Duodenal mucosa (tissue), 2 donors: ENCODE measurements at regions not wholly inside any gene's neighbourhood (a gene's known extent, or its start where the extent isn't known, plus 50 kb on each side); places are given as distances from the start of the nearest gene placed in this dataset.

Source experiments
- H3K27ac ChIP-seq: one replicate; pipeline ENCODE4 v1.7.0; 2013; ENCODE audit warnings: low read depth, low read length
- H3K27me3 ChIP-seq, 2 donors: one replicate each; pipeline ENCODE4 v1.7.0; 2013; ENCODE audit warnings: low read length in 2 of 2, control low read depth in 1 of 2; ENCODE audit not compliant: insufficient read depth in 2 of 2, control insufficient read depth in 1 of 2
- H3K36me3 ChIP-seq, 2 donors: one replicate each; pipeline ENCODE4 v1.7.0; 2013; ENCODE audit warnings: low read length in 2 of 2, control low read depth in 1 of 2; ENCODE audit not compliant: insufficient read depth in 2 of 2, control insufficient read depth in 1 of 2
- H3K4me1 ChIP-seq, 2 donors: one replicate each; pipeline ENCODE4 v1.7.0; 2013; ENCODE audit warnings: low read length in 2 of 2, control low read depth in 1 of 2; ENCODE audit not compliant: insufficient read depth in 2 of 2, control insufficient read depth in 1 of 2
- H3K4me3 ChIP-seq, 2 donors: one replicate each; pipeline ENCODE4 v1.7.0; 2013; ENCODE audit warnings: low read length in 2 of 2, low read depth in 1 of 2
- H3K9ac ChIP-seq, 2 donors: one replicate each; pipeline ENCODE4 v1.7.0; 2013; ENCODE audit warnings: low read length in 2 of 2, low read depth in 1 of 2
- H3K9me3 ChIP-seq, 2 donors: one replicate each; pipeline ENCODE4 v1.7.0; 2013; ENCODE audit warnings: low read length in 2 of 2, control low read depth in 1 of 2; ENCODE audit not compliant: control insufficient read depth in 1 of 2

GRCh38 chr2:147657086-147658000 is 187.5 kb upstream of the ACVR2A start:
- Histone ChIP-seq H3K9me3 (no peaks in the 10 kb centered on the region), H3K27ac (no peak overlapping the region), H3K4me3 (no peak overlapping the region), H3K36me3 (no peaks in the 10 kb centered on the region), H3K4me1 (no peaks in the 10 kb centered on the region), H3K27me3 (no peaks in the 10 kb centered on the region), H3K9ac (no peak overlapping the region)

- no peaks in the 10 kb centered on the region for H3K9me3 ChIP-seq
- H3K27me3 ChIP-seq = no peaks in the 10 kb centered on the region
- H3K36me3 ChIP-seq = no peaks in the 10 kb centered on the region
- H3K9ac ChIP-seq = no peak overlapping the region
- H3K4me3 ChIP-seq = no peak overlapping the region
- no peak overlapping the region for H3K27ac ChIP-seq
- H3K4me1 ChIP-seq = peaks cover 0 to 5% of the 10 kb centered on the region in 2 donors
Observed at GRCh38 chr2:147649998-147650397, 194.8 kb upstream of the ACVR2A start.

GRCh38 chr2:147649286-147649685 is 195.5 kb upstream of the ACVR2A start:
- H3K27ac ChIP-seq = no peak overlapping the region
- peaks cover 0 to 5% of the 10 kb centered on the region in 2 donors for H3K4me1 ChIP-seq
- H3K27me3 ChIP-seq = no peaks in the 10 kb centered on the region
- H3K4me3 ChIP-seq = no peak overlapping the region
- no peak overlapping the region for H3K9ac ChIP-seq
- no peaks in the 10 kb centered on the region for H3K9me3 ChIP-seq
- no peaks in the 10 kb centered on the region for H3K36me3 ChIP-seq

GRCh38 chr2:147648471-147648870 is 196.4 kb upstream of the ACVR2A start:
- Histone ChIP-seq H3K4me3 (no peak overlapping the region), H3K27me3 (no peaks in the 10 kb centered on the region), H3K9me3 (no peaks in the 10 kb centered on the region), H3K9ac (no peak overlapping the region), H3K36me3 (no peaks in the 10 kb centered on the region), H3K27ac (no peak overlapping the region), H3K4me1 (peaks cover 0 to 5% of the 10 kb centered on the region in 2 donors)

- H3K36me3 ChIP-seq = no peaks in the 10 kb centered on the region
- peaks cover 0 to 5% of the 10 kb centered on the region in 2 donors for H3K4me1 ChIP-seq
- H3K9me3 ChIP-seq = no peaks in the 10 kb centered on the region
- H3K27me3 ChIP-seq = no peaks in the 10 kb centered on the region
- no peak overlapping the region for H3K4me3 ChIP-seq
- no peak overlapping the region for H3K9ac ChIP-seq
- H3K27ac ChIP-seq = no peak overlapping the region
Observed at GRCh38 chr2:147647816-147648215, 197.0 kb upstream of the ACVR2A start.

- H3K27ac ChIP-seq = no peak overlapping the region
Observed at GRCh38 chr2:147646818-147647468, 197.9 kb upstream of the ACVR2A start.

GRCh38 chr2:147644491-147644890 is 200.3 kb upstream of the ACVR2A start:
- Histone ChIP-seq H3K27me3 (no peaks in the 10 kb centered on the region), H3K9ac (no peak overlapping the region), H3K27ac (no peak overlapping the region), H3K9me3 (no peaks in the 10 kb centered on the region), H3K4me1 (peaks cover 0 to 11% of the 10 kb centered on the region in 2 donors), H3K36me3 (no peaks in the 10 kb centered on the region), H3K4me3 (no peak overlapping the region)

More at GRCh38 chr2:147646818-147647468, 197.9 kb upstream of the ACVR2A start:
- Histone ChIP-seq H3K9ac (no peak overlapping the region), H3K4me3 (no peak overlapping the region), H3K36me3 (no peaks in the 10 kb centered on the region), H3K27me3 (no peaks in the 10 kb centered on the region), H3K9me3 (no peaks in the 10 kb centered on the region), H3K4me1 (peaks cover 0 to 5% of the 10 kb centered on the region in 2 donors)

- H3K9me3 ChIP-seq = no peaks in the 10 kb centered on the region
Observed at GRCh38 chr2:147642765-147643164, 202.1 kb upstream of the ACVR2A start.

GRCh38 chr2:147641651-147642050 is 203.2 kb upstream of the ACVR2A start:
- H3K4me3 ChIP-seq = no peak overlapping the region
- H3K27ac ChIP-seq = no peak overlapping the region
- no peaks in the 10 kb centered on the region for H3K36me3 ChIP-seq
- H3K9me3 ChIP-seq = no peaks in the 10 kb centered on the region
- H3K27me3 ChIP-seq = no peaks in the 10 kb centered on the region
- H3K4me1 ChIP-seq = peaks cover 6 to 13% of the 10 kb centered on the region in 2 donors
- H3K9ac ChIP-seq = no peak overlapping the region

More at GRCh38 chr2:147642765-147643164, 202.1 kb upstream of the ACVR2A start:
- Histone ChIP-seq H3K27me3 (no peaks in the 10 kb centered on the region), H3K9ac (no peak overlapping the region), H3K27ac (no peak overlapping the region), H3K4me3 (no peak overlapping the region), H3K36me3 (no peaks in the 10 kb centered on the region), H3K4me1 (peaks cover 0 to 5% of the 10 kb centered on the region in 2 donors)

- H3K4me1 ChIP-seq = peaks cover 13 to 24% of the 10 kb centered on the region in 2 donors
- no peaks in the 10 kb centered on the region for H3K36me3 ChIP-seq
- no peak overlapping the region for H3K27ac ChIP-seq
- no peak overlapping the region for H3K9ac ChIP-seq
- H3K4me3 ChIP-seq = no peak overlapping the region
- no peaks in the 10 kb centered on the region for H3K27me3 ChIP-seq
- no peaks in the 10 kb centered on the region for H3K9me3 ChIP-seq
Observed at GRCh38 chr2:147639891-147640290, 204.9 kb upstream of the ACVR2A start.
